Stomach smooth muscle (tissue), 2 donors: ENCODE measurements at regions not wholly inside any gene's neighbourhood (a gene's known extent, or its start where the extent isn't known, plus 50 kb on each side); places are given as distances from the start of the nearest gene placed in this dataset.

Experiments used
- H3K27ac ChIP-seq: one replicate; pipeline ENCODE4 v1.7.0; 2013; ENCODE audit warnings: mild to moderate bottlenecking, low read length, inconsistent platforms
- H3K27me3 ChIP-seq, 2 donors: one replicate each; pipeline ENCODE4 v1.7.0; 2013; ENCODE audit warnings: low read length in 2 of 2; ENCODE audit not compliant: insufficient read depth in 2 of 2, control insufficient read depth in 1 of 2
- H3K36me3 ChIP-seq, 2 donors: one replicate each; pipeline ENCODE4 v1.7.0; 2013; ENCODE audit warnings: low read length in 2 of 2; ENCODE audit not compliant: control insufficient read depth in 2 of 2, insufficient read depth in 2 of 2
- H3K4me1 ChIP-seq: one replicate; pipeline ENCODE4 v1.7.0; 2013; ENCODE audit warnings: low read length; ENCODE audit not compliant: control insufficient read depth, insufficient read depth
- H3K4me3 ChIP-seq, 2 donors: one replicate each; pipeline ENCODE4 v1.7.0; 2013; ENCODE audit warnings: low read length in 2 of 2
- H3K9ac ChIP-seq, 2 donors: one replicate each; pipeline ENCODE4 v1.7.0; 2013; ENCODE audit warnings: low read length in 2 of 2, mild to moderate bottlenecking in 1 of 2
- H3K9me3 ChIP-seq, 2 donors: one replicate each; pipeline ENCODE4 v1.7.0; 2013; ENCODE audit warnings: low read length in 2 of 2; ENCODE audit not compliant: control insufficient read depth in 2 of 2
- donor health status: healthy.
- donor health status: Pancreatic carcinoma.

DNA sequence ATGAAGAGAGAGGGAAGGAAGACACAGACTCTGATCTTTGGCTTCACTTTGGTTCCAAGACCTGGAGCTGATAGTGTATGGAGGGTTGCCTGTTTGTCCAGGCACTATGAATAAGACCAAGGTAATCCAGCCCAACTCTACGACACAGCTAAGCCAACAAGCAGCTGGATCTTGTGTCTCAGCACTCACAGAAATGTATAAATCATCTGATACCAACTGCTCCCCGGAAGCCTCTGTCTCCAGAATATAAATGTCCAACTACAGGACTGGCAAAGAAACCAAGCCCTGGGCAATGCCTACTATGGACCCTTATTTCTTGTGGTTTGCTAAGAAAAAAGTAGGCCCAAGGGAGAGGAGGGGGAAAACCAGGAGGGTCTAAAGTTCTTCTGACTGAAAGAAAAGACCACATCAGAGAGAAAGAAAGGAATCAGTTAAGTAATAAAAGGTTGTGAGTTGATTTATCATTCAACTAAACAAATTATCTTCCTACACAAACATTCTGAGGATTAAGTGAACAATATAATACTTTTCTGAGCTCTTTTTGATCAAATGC, 204.0 kb downstream of the DAD1 start:
- Histone ChIP-seq H3K4me1 (peaks cover 19% of the 10 kb centered on the region), H3K36me3 (no peaks in the 10 kb centered on the region), H3K9me3 (no peaks in the 10 kb centered on the region), H3K4me3 (no peak overlapping the region), H3K27me3 (peaks cover 0 to 3% of the 10 kb centered on the region in 2 donors), H3K27ac (no peak overlapping the region), H3K9ac (no peak overlapping the region)

DNA sequence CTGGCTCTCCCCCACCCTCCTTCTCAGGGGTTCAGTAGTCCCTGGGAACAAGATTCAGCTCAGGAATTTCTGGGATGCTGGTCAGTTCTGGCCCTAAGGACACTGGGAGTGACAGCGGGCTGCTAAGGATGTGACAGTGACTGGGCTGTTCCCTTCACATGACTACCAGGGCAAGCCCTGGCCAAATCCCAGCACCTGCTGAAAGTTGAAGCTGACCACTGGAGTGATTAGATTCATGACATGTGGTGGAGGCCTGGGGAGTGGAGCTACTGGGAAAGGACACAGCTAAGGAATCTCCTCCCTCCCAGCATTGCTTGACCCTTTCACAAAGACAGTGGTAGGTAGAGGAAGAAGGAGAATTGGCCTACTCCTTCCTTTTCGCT, 204.9 kb downstream of the DAD1 start:
- Histone ChIP-seq H3K27ac (no peak overlapping the region), H3K4me3 (no peak overlapping the region), H3K4me1 (peaks cover 19% of the 10 kb centered on the region), H3K9me3 (no peaks in the 10 kb centered on the region), H3K36me3 (no peaks in the 10 kb centered on the region), H3K9ac (no peak overlapping the region), H3K27me3 (peaks cover 0 to 3% of the 10 kb centered on the region in 2 donors)

GRCh38 chr14:22383515-22384166, 205.4 kb downstream of the DAD1 start:
- H3K4me3 ChIP-seq: no peak overlapping the region
- H3K36me3 ChIP-seq: no peaks in the 10 kb centered on the region
- H3K27ac ChIP-seq: no peak overlapping the region
- H3K4me1 ChIP-seq: peaks cover 19% of the 10 kb centered on the region
- no peaks in the 10 kb centered on the region for H3K27me3 ChIP-seq
- H3K9ac ChIP-seq: no peak overlapping the region
- H3K9me3 ChIP-seq: no peaks in the 10 kb centered on the region

DNA sequence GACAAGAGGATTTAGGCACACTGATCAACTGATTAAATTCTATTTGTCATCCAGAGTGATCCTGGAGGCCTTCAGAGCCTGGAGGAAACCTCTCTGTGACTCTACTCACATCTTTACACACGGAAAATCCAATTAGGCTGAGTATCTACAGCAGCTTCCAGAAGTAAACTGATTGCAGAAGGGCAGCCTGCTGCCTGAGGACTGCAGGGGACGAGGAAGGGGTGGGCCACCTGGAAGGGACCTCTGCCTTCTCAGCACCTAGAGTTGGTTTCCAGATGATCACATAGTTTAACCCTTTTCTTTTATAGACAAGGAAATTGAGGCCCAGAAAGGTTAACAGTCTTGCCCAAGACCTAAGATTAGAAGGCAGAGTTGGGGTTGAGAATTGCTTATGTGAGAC, 206.1 kb downstream of the DAD1 start:
- Histone ChIP-seq H3K36me3 (no peaks in the 10 kb centered on the region), H3K9me3 (no peaks in the 10 kb centered on the region), H3K27me3 (no peaks in the 10 kb centered on the region), H3K9ac (no peak overlapping the region), H3K27ac (no peak overlapping the region), H3K4me1 (peaks cover 18% of the 10 kb centered on the region), H3K4me3 (no peak overlapping the region)

GRCh38 chr14:22382395-22382794, 206.6 kb downstream of the DAD1 start:
- Histone ChIP-seq H3K4me1 (peaks cover 12% of the 10 kb centered on the region), H3K9me3 (no peaks in the 10 kb centered on the region), H3K27me3 (no peaks in the 10 kb centered on the region), H3K4me3 (no peak overlapping the region), H3K36me3 (no peaks in the 10 kb centered on the region), H3K9ac (no peak overlapping the region), H3K27ac (no peak overlapping the region)

DNA sequence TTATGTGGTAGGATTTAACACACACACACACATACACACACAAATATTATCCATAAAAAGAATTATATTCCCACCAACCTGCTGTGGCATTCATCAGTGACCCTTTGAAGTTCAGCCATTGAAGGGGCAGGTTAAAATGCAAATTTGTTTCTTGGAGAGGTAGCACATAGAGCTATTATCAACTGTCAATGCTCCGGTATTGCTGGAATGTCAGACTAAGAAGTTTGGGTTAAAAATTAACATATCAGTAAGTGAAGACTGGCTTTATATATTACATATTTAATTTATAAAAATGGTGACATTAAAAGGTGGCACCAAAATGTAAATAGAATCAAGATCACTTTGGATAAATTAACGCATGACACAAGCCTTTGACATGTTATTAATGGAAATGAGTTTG, 207.3 kb downstream of the DAD1 start:
- Histone ChIP-seq H3K4me1 (peaks cover 10% of the 10 kb centered on the region), H3K4me3 (no peak overlapping the region), H3K9me3 (no peaks in the 10 kb centered on the region), H3K27ac (no peak overlapping the region), H3K27me3 (no peaks in the 10 kb centered on the region), H3K36me3 (no peaks in the 10 kb centered on the region), H3K9ac (no peak overlapping the region)

- no peaks in the 10 kb centered on the region for H3K9me3 ChIP-seq
- H3K27me3 ChIP-seq: no peaks in the 10 kb centered on the region
- H3K36me3 ChIP-seq: no peaks in the 10 kb centered on the region
- H3K27ac ChIP-seq: no peak overlapping the region
- no peak overlapping the region for H3K9ac ChIP-seq
- H3K4me3 ChIP-seq: peak overlapping the region in 1 of 2 donors; percentile 36
- peaks cover 10% of the 10 kb centered on the region for H3K4me1 ChIP-seq
These were observed 207.6 kb downstream of the DAD1 start for GRCh38 chr14:22381408-22381760.

- H3K36me3 ChIP-seq: no peaks in the 10 kb centered on the region
- H3K4me1 ChIP-seq: peaks cover 10% of the 10 kb centered on the region
- no peaks in the 10 kb centered on the region for H3K9me3 ChIP-seq
- no peak overlapping the region for H3K9ac ChIP-seq
- peak overlapping the region in 1 of 2 donors; percentile 36 for H3K4me3 ChIP-seq
- peak overlapping the region; percentile 42 for H3K27ac ChIP-seq
- no peaks in the 10 kb centered on the region for H3K27me3 ChIP-seq
These were observed 208.2 kb downstream of the DAD1 start for GRCh38 chr14:22380571-22381407.

- Histone ChIP-seq H3K4me1 (peaks cover 10% of the 10 kb centered on the region), H3K27me3 (no peaks in the 10 kb centered on the region), H3K36me3 (no peaks in the 10 kb centered on the region), H3K4me3 (no peak overlapping the region), H3K9ac (no peak overlapping the region), H3K27ac (no peak overlapping the region), H3K9me3 (no peaks in the 10 kb centered on the region)
These were observed 209.3 kb downstream of the DAD1 start for GRCh38 chr14:22379727-22380126.

DNA sequence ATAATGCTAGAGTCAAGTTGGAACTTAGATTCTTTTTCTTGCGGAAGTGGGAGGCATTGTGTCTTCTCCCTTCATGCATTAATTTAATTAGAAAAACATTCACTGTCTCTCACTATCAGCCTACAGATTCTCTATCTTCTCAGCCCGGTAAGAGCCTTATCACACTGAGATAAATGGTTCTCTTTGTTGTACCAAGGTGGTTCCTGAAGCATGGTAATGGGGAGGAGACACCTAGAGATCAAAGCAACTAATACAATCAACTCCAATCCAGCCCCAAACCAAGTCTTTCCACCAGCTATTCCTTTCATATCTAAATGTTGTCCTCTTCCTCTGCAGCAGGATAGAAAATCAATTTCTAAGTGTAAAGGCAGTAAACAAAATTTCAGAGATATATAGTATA, 210.8 kb downstream of the DAD1 start:
- Histone ChIP-seq H3K27me3 (no peaks in the 10 kb centered on the region), H3K36me3 (no peaks in the 10 kb centered on the region)

More for the DNA sequence above, 210.8 kb downstream of the DAD1 start:
- Histone ChIP-seq H3K27ac (no peak overlapping the region), H3K4me3 (no peak overlapping the region), H3K9ac (no peak overlapping the region), H3K4me1 (peaks cover 10% of the 10 kb centered on the region), H3K9me3 (no peaks in the 10 kb centered on the region)
